ENCODE measurements at regions not wholly inside any gene's neighbourhood (a gene's known extent, or its start where the extent isn't known, plus 50 kb on each side); places are given as distances from the start of the nearest gene placed in this dataset.

- no peak overlapping the region for H3K23ac ChIP-seq (ENCODE audit: insufficient read length)
- no peaks in the 10 kb centered on the region for H4K20me1 ChIP-seq (replicated peaks in 1 of 2; ENCODE audit: control insufficient read depth in 1 of 2, insufficient read depth in 2 of 2, low read length in 2 of 2)
- no peak overlapping the region for H2AK5ac ChIP-seq (ENCODE audit: low read depth, low read length)
- H3K9me3 ChIP-seq (ENCODE audit: insufficient read depth in 2 of 2, low read depth in 1 of 2, low read length in 1 of 2): no peaks in the 10 kb centered on the region
- no peak overlapping the region for H2BK12ac ChIP-seq (ENCODE audit: low read depth, low read length)
- DNase-seq (ENCODE audit: low read depth in 1 of 2, low spot score in 2 of 2) (no peak), FAIRE-seq (no peak)
- H3K23me2 ChIP-seq (ENCODE audit: low read depth, low read length): no peaks in the 10 kb centered on the region
- H3K4ac ChIP-seq (replicated peaks; ENCODE audit: insufficient read length, low read depth, low read length): no peak overlapping the region
- H3K27ac ChIP-seq (ENCODE audit: low read depth, low read length): no peak overlapping the region
- CTCF ChIA-PET (ENCODE audit: partially characterized antibody): interaction anchor here (0.9 to 1.3 kb wide), 3 partner anchors 18 to 60 kb away, joined by 3 to 4 read pairs (median 4); no protein-coding TSS in a partner anchor
- no peak overlapping the region for H3K14ac ChIP-seq (ENCODE audit: insufficient read length)
- H3K4me2 ChIP-seq (ENCODE audit: insufficient read depth in 1 of 2, low read depth in 2 of 2, low read length in 2 of 2): no peak overlapping the region
- H3K4me3 ChIP-seq (ENCODE audit: extremely low read depth in 1 of 4, insufficient read depth in 2 of 4, low read depth in 3 of 4, low read length in 4 of 4): no peak overlapping the region
- H3K18ac ChIP-seq (ENCODE audit: extremely low read depth, low read length): no peak overlapping the region
- no peaks in the 10 kb centered on the region for H3K79me1 ChIP-seq (ENCODE audit: low read depth, low read length)
- no peak overlapping the region for H3K9ac ChIP-seq (replicated peaks in 1 of 4; ENCODE audit: extremely low read depth in 1 of 4, low read depth in 3 of 4, low read length in 3 of 4)
- no peak overlapping the region for H2BK15ac ChIP-seq (ENCODE audit: low read length)
- no peak overlapping the region for H4K91ac ChIP-seq (replicated peaks; ENCODE audit: insufficient read length, low read length)
- 86% methylated on average over 1 of the region's 1 CpG; no CpG with 5 or more reads in 1 of the 2 experiments for WGBS, 2 experiments (ENCODE audit: extremely low coverage in 1 of 2, insufficient coverage in 1 of 2, insufficient read length in 1 of 2, insufficient replicate concordance in 2 of 2, low coverage in 1 of 2, low lambda C conversion rate in 2 of 2, missing lambda C conversion rate in 1 of 2)
- H3K36me3 ChIP-seq (ENCODE audit: control insufficient read depth in 2 of 4, insufficient read depth in 4 of 4, low read length in 3 of 4): no peaks in the 10 kb centered on the region
- no peaks in the 10 kb centered on the region; a peak in 1 of 7 replicates for H3K4me1 ChIP-seq (replicated peaks in 1 of 4; ENCODE audit: control insufficient read depth in 3 of 4, insufficient read depth in 4 of 4, low read length in 3 of 4)
- POLR2A ChIA-PET (ENCODE audit: partially characterized antibody): no interaction called here
- H3K27me3 ChIP-seq (replicated peaks in 1 of 4; ENCODE audit: control insufficient read depth in 3 of 4, extremely low read depth in 1 of 4, insufficient read depth in 3 of 4, low read length in 3 of 4): no peaks in the 10 kb centered on the region
- no peak overlapping the region for H4K8ac ChIP-seq (ENCODE audit: extremely low read depth, insufficient read depth, low read length)
- H3K79me2 ChIP-seq (ENCODE audit: control insufficient read depth in 1 of 2, insufficient read depth in 2 of 2, low read length in 2 of 2): no peaks in the 10 kb centered on the region
- H2AFZ ChIP-seq (ENCODE audit: low read length): no peak overlapping the region
- no peak overlapping the region for H3K56ac ChIP-seq (replicated peaks; ENCODE audit: insufficient read length, low read depth, low read length)
- no peak overlapping the region for H4K5ac ChIP-seq (ENCODE audit: insufficient read length, low read depth, low read length)
- no peak overlapping the region for H2BK5ac ChIP-seq (ENCODE audit: low read depth, low read length)
- no peak overlapping the region for H2BK120ac ChIP-seq (replicated peaks; ENCODE audit: low read depth, low read length)
- H2BK20ac ChIP-seq (ENCODE audit: low read length): no peak overlapping the region
- TF ChIP-seq ASH2L (IDR thresholded peaks at IDR 0.05; ENCODE audit: low read length): no peak
Measured at GRCh38 chr15:48025118-48025517, 95.7 kb upstream of the SLC24A5 start.
